ENCODE measurements at regions not wholly inside any gene's neighbourhood (a gene's known extent, or its start where the extent isn't known, plus 50 kb on each side); places are given as distances from the start of the nearest gene placed in this dataset.
"Not testable (repeated sequence)": the region's sequence is repeated elsewhere in the genome, so short reads cannot be mapped to it uniquely, and the experiment has no call there.

DNA sequence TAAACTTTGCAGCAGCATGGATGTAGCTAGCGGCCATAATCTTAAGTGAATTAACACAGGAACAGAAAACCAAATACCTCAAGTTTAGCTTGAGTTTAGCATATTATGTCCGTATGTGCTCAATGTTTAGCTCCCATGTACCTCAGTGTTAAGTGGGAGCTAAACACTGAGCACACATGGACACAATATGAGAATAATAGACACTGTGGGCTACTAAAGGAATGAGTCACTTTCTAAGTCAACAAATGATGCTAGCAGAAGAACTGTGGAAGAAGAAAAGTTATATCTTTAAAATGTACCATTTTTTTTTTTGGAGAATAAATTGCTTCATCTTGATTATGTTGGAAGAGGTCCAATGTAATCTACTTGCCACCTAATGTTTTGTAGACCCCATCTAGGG is 1146.0 kb upstream of the SLC39A10 start:
- H2AFZ ChIP-seq (ENCODE audit: low read depth, low read length, poor library complexity, severe bottlenecking); BruUV-seq (replicated peaks); H3K27me3 ChIP-seq (ENCODE audit: insufficient read depth, low read length); H3K27ac ChIP-seq (ENCODE audit: low read depth, low read length); H3K4me2 ChIP-seq (ENCODE audit: low read length); H4K20me1 ChIP-seq (ENCODE audit: insufficient read depth); H3K4me3 ChIP-seq (replicated peaks in 1 of 2; ENCODE audit: low read depth in 1 of 2, low read length in 2 of 2); H3K9me3 ChIP-seq (ENCODE audit: control insufficient read depth in 1 of 2, insufficient read depth in 1 of 2, low read depth in 1 of 2, low read length in 2 of 2); H3K9ac ChIP-seq (ENCODE audit: low read length); ATAC-seq; H3K9me2 ChIP-seq (ENCODE audit: insufficient read depth); CTCF ChIA-PET; DNase-seq (ENCODE audit: low read depth, low spot score); H3K36me3 ChIP-seq (ENCODE audit: control insufficient read depth in 1 of 2, insufficient read depth in 2 of 2, low read length in 2 of 2); intact Hi-C loops (cut with micrococcal nuclease); H3K79me2 ChIP-seq (ENCODE audit: insufficient read depth, low read length); POLR2A ChIA-PET; H3K4me1 ChIP-seq (ENCODE audit: control insufficient read depth in 1 of 2, insufficient read depth in 2 of 2, low read length in 2 of 2); RAD21 ChIA-PET (ENCODE audit: low non-redundant PET in 1 of 2, low total read pairs in 2 of 2, uncharacterized antibody in 2 of 2, unreplicated experiment in 2 of 2): not testable (repeated sequence)

DNA sequence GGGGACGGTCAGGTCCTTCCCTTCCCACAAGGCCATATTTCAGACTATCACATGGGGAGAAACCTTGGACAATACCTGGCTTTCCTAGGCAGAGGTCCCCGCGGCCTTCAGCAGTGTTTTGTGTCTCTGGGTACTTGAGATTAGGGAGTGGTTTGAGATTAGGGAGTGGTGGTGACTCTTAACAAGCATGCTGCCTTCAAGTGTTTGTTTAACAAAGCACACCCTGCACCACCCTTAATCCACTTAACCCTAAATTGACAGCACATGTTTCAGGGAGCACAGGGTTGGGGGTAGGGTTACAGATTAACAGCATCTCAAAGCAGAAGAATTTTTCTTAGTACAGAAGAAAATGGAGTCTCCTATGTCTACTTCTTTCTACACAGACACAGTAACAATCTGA is 1152.2 kb upstream of the SLC39A10 start:
- H3K27ac ChIP-seq (ENCODE audit: low read depth, low read length); H3K9me2 ChIP-seq (ENCODE audit: insufficient read depth); H3K36me3 ChIP-seq (ENCODE audit: control insufficient read depth in 1 of 2, insufficient read depth in 2 of 2, low read length in 2 of 2); POLR2A ChIA-PET; H3K9me3 ChIP-seq (ENCODE audit: control insufficient read depth in 1 of 2, insufficient read depth in 1 of 2, low read depth in 1 of 2, low read length in 2 of 2); H4K20me1 ChIP-seq (ENCODE audit: insufficient read depth); H3K27me3 ChIP-seq (ENCODE audit: insufficient read depth, low read length); intact Hi-C loops (cut with micrococcal nuclease); H3K4me1 ChIP-seq (ENCODE audit: control insufficient read depth in 1 of 2, insufficient read depth in 2 of 2, low read length in 2 of 2); CTCF ChIA-PET; RAD21 ChIA-PET (ENCODE audit: low non-redundant PET in 1 of 2, low total read pairs in 2 of 2, uncharacterized antibody in 2 of 2, unreplicated experiment in 2 of 2); H2AFZ ChIP-seq (ENCODE audit: low read depth, low read length, poor library complexity, severe bottlenecking); H3K4me3 ChIP-seq (replicated peaks in 1 of 2; ENCODE audit: low read depth in 1 of 2, low read length in 2 of 2); H3K4me2 ChIP-seq (ENCODE audit: low read length); H3K9ac ChIP-seq (ENCODE audit: low read length); BruUV-seq (replicated peaks); ATAC-seq; H3K79me2 ChIP-seq (ENCODE audit: insufficient read depth, low read length); DNase-seq (ENCODE audit: low read depth, low spot score): not testable (repeated sequence)

DNA sequence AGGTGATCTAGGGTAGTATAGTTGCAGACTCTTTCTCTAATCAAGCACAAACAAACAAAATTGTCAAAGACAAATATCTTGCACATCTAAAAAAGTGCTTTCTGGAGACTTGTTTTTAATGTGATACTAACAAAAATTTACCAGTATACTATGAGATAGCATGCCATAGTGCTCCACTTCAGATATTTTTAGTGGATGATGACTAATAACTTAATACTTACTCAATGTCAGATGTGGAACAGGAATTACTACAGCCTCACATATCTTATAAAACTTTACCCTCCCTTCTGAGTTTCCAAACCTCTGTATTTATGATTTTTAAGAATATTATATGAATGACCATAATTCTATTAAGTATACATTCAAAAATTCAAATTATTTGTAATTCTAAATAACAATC is 1162.0 kb upstream of the SLC39A10 start:
- no peak overlapping the region for H3K27ac ChIP-seq (ENCODE audit: low read depth, low read length)
- no peaks in the 10 kb centered on the region for H3K36me3 ChIP-seq (ENCODE audit: control insufficient read depth in 1 of 2, insufficient read depth in 2 of 2, low read length in 2 of 2)
- no peaks in the 10 kb centered on the region for H3K27me3 ChIP-seq (ENCODE audit: insufficient read depth, low read length)
- no peaks in the 10 kb centered on the region for H3K9me3 ChIP-seq (ENCODE audit: control insufficient read depth in 1 of 2, insufficient read depth in 1 of 2, low read depth in 1 of 2, low read length in 2 of 2)
- POLR2A ChIA-PET, result no interaction called here
- BruUV-seq (replicated peaks), result no TSS peak
- no peak for TF ChIP-seq EZH2 (IDR thresholded peaks at IDR 0.05)
- RAD21 ChIA-PET (ENCODE audit: low non-redundant PET in 1 of 2, low total read pairs in 2 of 2, uncharacterized antibody in 2 of 2, unreplicated experiment in 2 of 2), result no interaction called here
- no peaks in the 10 kb centered on the region for H3K79me2 ChIP-seq (ENCODE audit: insufficient read depth, low read length)
- CTCF ChIA-PET, result no interaction called here
- DNase-seq (ENCODE audit: low read depth, low spot score) (no peak), ATAC-seq (no peak)
- no peak overlapping the region for H3K9ac ChIP-seq (ENCODE audit: low read length)
- no peaks in the 10 kb centered on the region for H3K4me1 ChIP-seq (ENCODE audit: control insufficient read depth in 1 of 2, insufficient read depth in 2 of 2, low read length in 2 of 2)
- H4K20me1 ChIP-seq (ENCODE audit: insufficient read depth), result no peaks in the 10 kb centered on the region
- H3K4me2 ChIP-seq (ENCODE audit: low read length), result no peak overlapping the region
- H2AFZ ChIP-seq (ENCODE audit: low read depth, low read length, poor library complexity, severe bottlenecking), result no peak overlapping the region
- no peak overlapping the region for H3K4me3 ChIP-seq (replicated peaks in 1 of 2; ENCODE audit: low read depth in 1 of 2, low read length in 2 of 2)
- intact Hi-C loops (cut with micrococcal nuclease), result no loop called here
- no peaks in the 10 kb centered on the region for H3K9me2 ChIP-seq (ENCODE audit: insufficient read depth)

Data from HCT116 (cell line).